COLO668 (cell line): ENCODE measurements at regions not wholly inside any gene's neighbourhood (a gene's known extent, or its start where the extent isn't known, plus 50 kb on each side); places are given as distances from the start of the nearest gene placed in this dataset.
A peak's percentile ranks its signal among the peaks of the same experiment; 100 is the strongest.

Source experiments
- DNase-seq: peaks from one replicate; lab custom pipeline; 2025; ENCODE audit not compliant: unreplicated experiment; lab: John Stamatoyannopoulos, UW

DNA sequence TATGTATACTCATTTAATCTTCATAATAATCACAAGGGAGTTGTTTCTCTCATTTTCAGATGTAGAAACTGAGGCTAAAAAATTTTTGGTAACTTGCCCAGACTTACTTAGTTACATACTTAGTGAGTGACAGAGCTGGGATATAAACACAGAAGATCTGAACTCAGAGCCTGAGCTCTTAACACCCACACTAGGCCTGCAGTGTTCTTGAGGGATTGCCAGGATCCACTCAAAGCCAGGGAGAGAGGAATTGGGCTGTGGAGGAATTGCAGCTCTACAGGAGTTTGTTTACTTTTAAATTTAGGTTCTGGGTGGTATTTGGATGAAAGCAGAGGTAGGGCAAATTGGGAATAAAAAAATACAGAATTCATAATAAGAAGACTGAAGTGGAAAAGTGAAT, 515.1 kb upstream of the PLXNA2 start:
- DNase-seq, result no peak

- no peak for DNase-seq
These were observed 519.8 kb upstream of the PLXNA2 start for GRCh38 chr1:208763971-208764370.

- DNase-seq, result peak; percentile 62
These were observed 522.6 kb upstream of the PLXNA2 start for GRCh38 chr1:208766832-208767231.

GRCh38 chr1:208767816-208768215, 523.6 kb upstream of the PLXNA2 start:
- DNase-seq, result no peak

GRCh38 chr1:208772891-208773290, 528.7 kb upstream of the PLXNA2 start:
- DNase-seq, result no peak

- no peak for DNase-seq
These were observed 531.7 kb upstream of the PLXNA2 start for GRCh38 chr1:208775841-208776240.

DNA sequence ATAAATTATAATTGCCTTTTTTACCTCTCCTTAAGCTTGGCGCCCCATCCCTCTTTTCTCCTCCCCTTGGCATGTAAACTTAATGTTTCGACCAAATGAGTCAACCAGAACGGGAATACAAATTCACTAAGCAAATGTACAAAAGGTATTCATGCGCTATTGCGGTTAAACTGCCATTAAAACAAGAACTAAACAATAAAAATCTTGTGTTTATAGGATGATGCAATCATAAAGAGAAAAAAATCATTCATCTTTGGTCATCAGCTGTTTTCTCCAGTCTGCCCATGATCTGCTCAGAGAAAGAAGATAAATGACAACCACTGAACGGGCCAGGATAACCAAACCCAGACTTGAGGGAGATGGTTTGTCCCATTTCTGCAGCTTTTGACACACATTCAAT, 534.2 kb upstream of the PLXNA2 start:
- no peak for DNase-seq

DNA sequence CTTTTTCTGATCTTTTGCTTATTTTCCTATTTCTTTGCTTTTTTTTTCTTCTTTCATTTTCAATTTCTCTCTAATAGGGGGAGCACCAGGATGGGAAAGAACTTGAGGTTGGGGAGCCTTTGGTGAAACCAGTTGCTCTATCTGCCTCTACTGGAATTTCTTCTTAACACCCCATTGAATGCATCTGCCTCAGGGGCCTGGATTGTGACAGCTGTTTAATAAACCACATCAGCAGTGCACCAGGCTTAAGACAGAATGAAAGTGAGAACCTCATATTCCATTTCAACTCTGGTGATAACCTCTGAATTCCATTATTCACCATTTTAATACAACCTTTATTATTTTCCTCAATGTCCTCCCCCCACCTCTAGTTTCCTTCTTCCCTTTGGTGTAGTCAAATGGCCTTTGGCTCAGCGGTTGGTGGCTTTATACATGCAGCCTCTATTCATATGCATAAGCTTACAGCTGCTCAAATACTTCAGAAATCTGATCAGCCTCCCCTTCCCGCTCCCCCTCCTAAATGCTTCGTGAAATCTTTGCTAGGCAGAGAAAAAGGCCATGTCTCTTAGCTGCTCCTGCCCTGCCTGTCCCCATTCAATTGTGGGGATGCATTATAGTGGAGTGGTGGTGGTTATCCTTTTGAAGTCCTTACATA, 537.3 kb upstream of the PLXNA2 start:
- DNase-seq, result peak; percentile 80

- peak; percentile 37 for DNase-seq
These were observed 538.0 kb upstream of the PLXNA2 start for GRCh38 chr1:208782186-208782585.

DNA sequence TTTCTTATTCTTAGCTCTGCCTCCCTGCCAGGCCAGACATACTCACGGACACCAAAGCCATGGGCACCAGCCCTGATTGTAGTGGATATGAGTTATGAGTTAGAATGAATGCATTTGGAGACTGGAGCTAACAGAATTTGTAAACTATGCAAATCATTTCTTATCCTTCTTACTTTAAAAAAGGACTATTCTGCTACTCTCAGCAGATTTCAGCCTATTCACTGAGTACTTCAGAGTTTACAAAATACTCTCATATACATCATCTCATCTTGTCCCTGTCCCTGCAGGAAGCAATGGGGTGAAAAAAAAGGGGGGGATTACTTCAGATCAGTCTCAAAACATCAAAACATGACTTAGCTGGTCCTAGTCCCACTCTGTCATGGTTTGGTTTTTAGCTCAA, 541.4 kb upstream of the PLXNA2 start:
- DNase-seq, result no peak

DNA sequence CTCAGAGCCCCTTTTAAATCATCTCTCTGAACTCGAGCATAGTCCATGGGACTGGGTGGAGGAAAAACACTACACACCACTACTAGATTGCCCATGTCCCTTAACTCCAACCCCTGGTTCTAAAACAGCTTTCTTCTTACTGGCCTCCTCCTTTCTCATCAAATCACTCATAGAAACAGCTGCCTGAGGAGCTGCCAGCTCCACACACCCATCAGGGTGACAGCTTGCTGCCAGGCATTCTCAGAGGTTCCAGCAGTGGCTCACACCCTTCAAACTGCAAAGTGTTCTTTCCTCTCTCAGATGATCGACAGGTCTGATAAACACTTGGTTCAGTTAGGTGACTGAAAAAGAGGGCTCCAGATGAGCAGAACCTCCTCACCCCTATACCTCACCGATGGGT, 543.0 kb upstream of the PLXNA2 start:
- no peak for DNase-seq

GRCh38 chr1:208788013-208788540, 543.9 kb upstream of the PLXNA2 start:
- no peak for DNase-seq

DNA sequence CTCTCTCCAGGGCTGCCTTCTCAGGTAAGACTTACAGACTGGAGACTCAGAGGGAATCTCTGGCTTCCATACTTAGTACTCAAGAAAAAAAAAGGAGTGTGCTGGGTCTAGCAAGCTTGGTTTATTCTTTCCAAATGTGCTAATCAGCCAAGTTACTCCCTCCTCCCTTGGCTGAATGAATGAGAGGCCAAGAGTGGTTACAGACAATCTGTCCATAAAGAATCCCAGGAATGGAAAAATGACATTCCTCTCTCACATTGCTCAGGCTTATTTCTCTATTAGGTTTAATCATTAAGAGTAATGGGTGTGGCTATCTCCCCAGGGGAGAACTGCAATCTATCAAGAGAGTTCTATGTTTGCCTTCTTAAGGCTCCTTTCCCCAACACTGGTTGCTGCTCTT, 547.3 kb upstream of the PLXNA2 start:
- DNase-seq, result no peak

DNA sequence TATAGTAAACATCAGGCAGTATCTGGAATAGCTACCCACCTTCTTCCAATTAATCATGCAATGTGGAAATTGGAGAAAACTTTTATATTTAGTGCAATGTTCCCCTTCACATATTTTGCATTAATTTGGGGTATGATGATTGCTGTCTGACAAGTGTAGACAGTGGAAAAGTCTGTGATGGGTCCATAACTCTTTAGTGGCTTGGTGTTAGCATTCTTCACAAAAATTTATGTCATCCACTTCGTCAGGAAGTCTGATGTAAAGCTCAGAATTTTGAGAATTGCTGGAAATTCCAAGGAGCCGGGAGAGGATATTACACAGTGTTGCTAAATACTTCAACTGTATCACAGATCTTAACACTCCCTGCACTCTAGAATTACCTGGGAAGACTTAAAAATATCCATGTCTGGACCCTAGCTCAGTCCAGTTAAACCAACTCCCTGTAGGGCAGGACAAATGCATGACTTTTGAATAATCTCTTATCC, 549.7 kb upstream of the PLXNA2 start:
- no peak for DNase-seq

GRCh38 chr1:208799186-208799585, 555.0 kb upstream of the PLXNA2 start:
- no peak for DNase-seq

- DNase-seq, result no peak
These were observed 559.0 kb upstream of the PLXNA2 start for GRCh38 chr1:208803011-208803811.

GRCh38 chr1:208807446-208808127, 563.4 kb upstream of the PLXNA2 start:
- DNase-seq, result no peak

GRCh38 chr1:208808301-208808700, 564.1 kb upstream of the PLXNA2 start:
- no peak for DNase-seq

DNA sequence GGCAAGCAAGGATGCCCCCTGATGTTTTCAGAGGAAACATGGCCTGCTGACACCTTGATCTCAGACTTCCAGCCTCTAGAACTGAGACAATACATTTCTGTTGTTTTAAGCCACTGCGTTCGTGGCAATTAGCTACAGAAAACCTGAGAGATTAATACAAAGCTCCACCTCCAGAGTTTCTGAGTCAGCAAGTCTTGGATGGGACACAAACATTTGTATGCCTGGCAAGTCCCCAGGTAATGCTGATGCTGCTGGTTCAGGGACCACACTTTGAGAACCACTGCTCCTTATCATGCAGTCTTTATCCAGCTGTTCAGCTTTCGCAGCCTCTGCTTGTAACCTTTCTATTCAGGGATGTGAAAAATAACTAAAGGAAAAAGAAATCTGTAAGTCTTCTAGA, 565.7 kb upstream of the PLXNA2 start:
- no peak for DNase-seq

- DNase-seq, result no peak
These were observed 574.7 kb upstream of the PLXNA2 start for GRCh38 chr1:208818770-208819445.

- DNase-seq, result no peak
These were observed 576.5 kb upstream of the PLXNA2 start for GRCh38 chr1:208820580-208821212.
